AG08395 (cell line): ENCODE measurements at regions not wholly inside any gene's neighbourhood (a gene's known extent, or its start where the extent isn't known, plus 50 kb on each side); places are given as distances from the start of the nearest gene placed in this dataset.

Source experiments
- DNase-seq: peaks from one replicate; pipeline ENCODE4 v3.0.0; 2012; ENCODE audit warnings: mixed read lengths, low spot score

- DNase-seq: no peak
Measured at GRCh38 chr13:23983671-23984070, 86.4 kb upstream of the C1QTNF9B start.

- DNase-seq: no peak
Measured at GRCh38 chr13:23984546-23984945, 87.2 kb upstream of the C1QTNF9B start.

GRCh38 chr13:23985060-23985459 lies 87.8 kb upstream of the C1QTNF9B start:
- DNase-seq: no peak

DNA sequence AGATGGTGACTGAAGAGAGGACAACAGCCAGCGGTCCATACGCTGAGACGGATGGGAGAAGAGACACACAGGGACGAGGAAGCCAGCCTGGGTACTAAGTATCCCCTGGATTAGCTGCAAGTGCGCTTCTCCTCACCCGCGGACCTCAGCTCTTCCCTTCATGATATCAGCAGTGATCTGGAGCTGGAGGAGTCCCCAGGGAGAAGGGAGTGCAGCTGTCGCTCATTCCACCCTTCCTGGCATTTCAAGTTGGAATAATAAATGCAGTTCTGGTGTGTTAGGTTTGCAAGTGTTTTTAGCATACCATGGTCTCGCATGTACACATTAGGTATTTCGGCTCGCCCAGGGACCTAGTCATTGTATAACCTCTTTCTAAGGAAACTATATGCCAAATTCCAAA lies 88.5 kb upstream of the C1QTNF9B start:
- no peak for DNase-seq

- peak; percentile 93 for DNase-seq
Measured at GRCh38 chr13:23986619-23987018, 89.3 kb upstream of the C1QTNF9B start.

DNA sequence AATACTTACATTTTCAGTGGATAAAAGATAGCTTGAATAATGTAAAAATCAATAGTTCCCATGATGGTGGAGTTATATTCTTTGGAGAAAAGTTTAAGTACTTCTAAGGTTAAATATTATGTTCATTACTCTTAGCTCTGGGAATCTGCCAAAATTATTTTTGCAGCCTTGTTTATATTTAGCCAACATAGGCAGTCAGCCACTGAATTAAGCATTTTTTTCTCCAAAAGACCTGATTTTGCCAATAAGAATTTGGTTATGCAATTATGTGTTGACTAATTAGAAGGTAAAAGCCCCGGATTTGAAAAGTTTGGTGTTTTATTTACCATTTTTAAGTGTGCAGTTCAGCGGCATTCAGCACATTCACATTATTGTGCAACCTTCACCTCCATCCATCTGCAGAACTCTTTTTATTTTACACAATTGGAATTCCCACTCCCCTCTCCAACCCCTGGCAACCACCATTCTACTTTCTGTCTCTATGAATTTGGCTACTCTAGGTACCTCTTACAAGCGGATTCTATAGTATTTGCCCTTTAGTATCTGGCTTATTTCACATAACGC lies 90.1 kb upstream of the C1QTNF9B start:
- DNase-seq: peak; percentile 33

DNA sequence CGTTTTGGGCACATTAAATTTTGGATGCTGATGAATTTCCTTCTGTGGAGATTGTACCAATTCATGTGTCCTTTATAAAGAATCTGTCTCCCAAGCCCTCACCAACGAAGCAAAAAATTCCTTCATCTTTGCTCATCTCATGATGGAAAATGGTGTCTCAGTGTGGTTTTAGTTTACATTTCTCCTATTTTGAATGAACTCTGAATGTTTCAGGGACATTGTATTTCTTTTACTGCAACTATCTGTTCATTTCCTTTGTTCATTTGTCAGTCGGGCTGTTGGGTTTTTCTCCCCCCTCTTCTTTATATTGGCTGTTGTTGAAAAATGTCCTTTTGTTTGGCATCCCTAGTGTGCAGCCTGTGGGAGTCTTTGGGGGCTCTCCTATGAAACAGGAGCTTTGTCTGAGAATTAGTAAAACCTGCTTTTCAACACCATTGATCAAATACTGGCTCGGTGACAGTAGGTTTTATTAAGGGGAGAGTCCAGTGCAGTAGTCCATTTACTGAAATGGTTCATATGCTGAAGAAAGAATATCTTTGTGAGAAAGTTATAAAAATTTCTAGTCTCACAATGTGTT lies 91.3 kb upstream of the C1QTNF9B start:
- no peak for DNase-seq

- no peak for DNase-seq
Measured at GRCh38 chr13:23990455-23990854, 93.2 kb upstream of the C1QTNF9B start.

DNA sequence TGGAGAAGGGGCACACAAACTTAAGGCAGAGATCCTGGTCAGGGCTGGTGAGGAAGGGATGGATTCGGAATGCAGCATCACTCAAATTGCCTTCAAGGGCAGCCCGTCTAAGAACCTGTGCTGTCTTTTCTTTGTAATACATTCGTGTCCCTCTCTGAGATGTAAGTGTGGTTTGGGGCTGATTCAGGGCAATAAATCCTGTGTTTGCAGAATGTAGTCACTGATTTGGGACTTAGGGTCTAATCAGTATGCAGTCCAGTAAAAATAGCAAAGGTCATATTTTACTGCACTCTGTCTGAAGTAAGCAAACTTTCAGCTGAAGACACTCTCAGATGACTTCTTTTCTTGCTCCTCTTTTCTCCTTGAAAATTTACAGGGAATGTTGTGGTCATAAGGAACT lies 93.8 kb upstream of the C1QTNF9B start:
- DNase-seq: no peak

DNA sequence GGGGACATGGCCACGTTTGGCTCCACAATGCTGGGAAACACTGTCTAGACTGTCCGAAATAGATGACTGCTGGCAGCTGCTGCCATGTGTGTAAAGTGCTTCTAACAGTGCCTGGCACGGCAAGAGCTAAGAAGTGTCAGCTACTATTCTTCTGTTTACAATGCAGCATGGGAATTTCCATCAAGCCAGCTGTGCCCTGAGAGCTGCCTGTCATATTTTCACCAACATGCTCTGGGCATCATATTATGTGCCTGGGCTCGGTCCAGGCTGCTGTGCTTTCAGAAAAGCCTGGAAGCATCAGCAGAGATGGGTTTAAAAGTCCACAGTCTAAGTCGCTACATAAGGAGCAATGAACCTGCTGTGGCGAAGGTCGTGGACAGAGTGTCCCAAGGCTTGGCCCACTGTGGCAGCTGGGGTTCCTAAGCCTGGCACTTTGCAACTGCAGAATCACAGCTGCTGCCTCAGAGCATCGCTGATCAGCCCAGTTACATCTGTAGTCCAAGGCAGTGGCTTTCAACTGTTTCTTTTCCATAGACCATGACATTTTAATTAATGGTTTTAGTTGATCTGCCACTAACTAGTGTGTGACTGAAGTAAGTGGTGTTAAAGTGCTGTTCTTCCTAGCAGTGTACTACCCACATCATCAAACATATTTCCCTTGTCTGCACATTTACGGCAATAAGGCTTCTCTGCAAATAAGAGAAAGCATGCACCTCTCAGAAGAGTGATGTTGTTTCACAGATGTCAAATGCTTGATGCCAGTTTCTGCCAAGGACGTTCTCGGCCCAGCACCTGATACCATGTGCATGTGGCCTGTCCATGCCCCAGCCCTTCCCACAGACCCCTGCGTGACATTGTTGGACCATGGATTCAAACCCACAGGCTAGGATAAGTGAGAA lies 95.7 kb upstream of the C1QTNF9B start:
- DNase-seq: no peak

DNA sequence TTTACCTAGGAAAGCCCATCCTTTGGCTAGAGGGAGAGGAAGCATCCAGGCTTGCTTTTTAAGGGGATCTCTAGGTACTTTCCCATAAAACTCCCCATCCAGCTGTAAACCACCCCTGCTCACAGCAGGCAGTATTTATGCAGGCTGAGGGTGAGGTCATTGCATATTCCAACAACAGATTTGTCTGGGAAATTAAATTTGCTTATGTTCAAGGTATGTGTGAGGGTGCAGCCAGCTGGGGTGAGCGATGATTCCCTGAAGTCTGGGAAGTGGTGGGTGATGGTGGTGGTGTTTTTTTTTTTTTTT lies 96.3 kb upstream of the C1QTNF9B start:
- DNase-seq: no peak

DNA sequence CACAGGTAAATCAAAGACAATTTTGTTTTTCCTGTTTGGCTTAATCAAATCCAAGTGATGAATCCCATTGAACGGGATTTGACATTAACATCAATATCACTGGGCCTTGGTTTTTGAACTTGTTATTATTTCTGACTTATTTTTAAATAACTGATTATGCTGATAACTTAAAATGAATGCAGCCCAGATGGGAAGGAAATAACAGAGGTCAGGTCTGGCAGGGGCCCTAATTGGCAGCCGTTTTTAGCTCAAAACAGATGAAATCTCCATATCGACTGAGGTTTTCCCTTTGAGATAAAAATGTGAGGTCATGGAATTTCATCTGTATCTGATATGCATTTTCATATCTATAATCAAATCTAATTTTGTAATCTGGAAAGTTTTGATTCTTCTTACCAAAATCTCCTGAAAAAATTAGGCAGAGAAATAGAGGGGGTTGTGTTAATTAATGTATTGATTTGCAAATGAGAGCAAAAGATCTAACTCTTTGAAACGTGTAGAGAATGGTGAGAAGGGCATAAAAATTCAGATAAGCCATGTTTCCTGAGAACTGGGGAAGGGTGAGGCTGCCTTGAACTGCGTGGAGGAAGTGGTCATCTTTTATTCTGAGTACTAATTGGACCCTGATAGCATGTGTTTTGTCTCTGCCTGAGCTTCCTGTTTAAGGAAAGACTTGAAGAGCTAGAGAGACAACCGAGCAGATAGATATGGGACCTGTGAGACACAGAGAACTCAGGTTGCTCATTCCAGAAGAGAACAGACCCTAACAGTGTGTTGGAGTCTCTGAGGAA lies 98.2 kb upstream of the C1QTNF9B start:
- DNase-seq: no peak

GRCh38 chr13:23996456-23996855 lies 99.2 kb upstream of the C1QTNF9B start:
- no peak for DNase-seq

GRCh38 chr13:23999424-23999823 lies 102.1 kb upstream of the C1QTNF9B start:
- no peak for DNase-seq

- DNase-seq: no peak
Measured at GRCh38 chr13:24002206-24002815, 105.0 kb upstream of the C1QTNF9B start.

GRCh38 chr13:24004142-24004899 lies 107.0 kb upstream of the C1QTNF9B start:
- no peak for DNase-seq

GRCh38 chr13:24004971-24005370 lies 107.7 kb upstream of the C1QTNF9B start:
- no peak for DNase-seq

- no peak for DNase-seq
Measured at GRCh38 chr13:24005755-24006281, 108.5 kb upstream of the C1QTNF9B start.

- no peak for DNase-seq
Measured at GRCh38 chr13:24006520-24007248, 109.4 kb upstream of the C1QTNF9B start.

DNA sequence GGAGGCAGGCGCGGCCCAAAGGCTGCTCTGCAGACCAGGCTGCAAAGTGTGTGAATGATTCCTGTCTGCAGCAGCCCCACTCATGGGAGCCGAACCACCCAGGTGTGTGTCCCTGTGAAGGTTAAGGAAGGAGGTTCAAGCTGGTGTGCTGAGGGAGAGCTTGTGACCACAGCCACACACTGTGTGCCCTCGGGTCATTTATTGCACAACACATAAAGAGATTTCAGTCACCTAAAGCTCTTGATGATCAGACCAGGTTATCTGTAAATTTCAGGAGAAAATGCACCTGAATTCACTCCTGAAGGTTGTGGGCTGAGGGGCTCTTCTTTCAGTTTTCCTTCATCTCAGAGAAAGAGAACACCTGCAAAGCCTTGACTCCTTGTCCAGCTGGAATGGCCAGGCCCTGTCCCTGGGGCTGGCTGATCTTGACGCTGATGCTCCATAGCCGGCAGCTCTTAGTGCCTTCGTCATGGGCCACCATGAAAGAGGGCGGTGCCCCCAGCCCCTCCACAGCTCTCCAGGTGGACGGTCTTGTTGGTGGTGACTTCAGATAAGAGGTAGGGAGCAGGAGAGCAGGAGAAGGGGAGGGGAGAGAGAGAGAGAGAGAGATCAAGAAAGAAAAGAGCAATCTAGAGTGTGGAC lies 110.8 kb upstream of the C1QTNF9B start:
- DNase-seq: no peak
